Amniotic stem cell (primary cell): ENCODE measurements at regions not wholly inside any gene's neighbourhood (a gene's known extent, or its start where the extent isn't known, plus 50 kb on each side); places are given as distances from the start of the nearest gene placed in this dataset.
"Not testable (repeated sequence)": the region's sequence is repeated elsewhere in the genome, so short reads cannot be mapped to it uniquely, and the experiment has no call there.

Experiments used
- DNase-seq: peaks from one replicate; lab custom pipeline; 2025; lab: John Stamatoyannopoulos, UW

GRCh38 chr9:2395814-2396612, 225.6 kb upstream of the VLDLR start:
- no peak for DNase-seq

GRCh38 chr9:2396622-2397285, 224.8 kb upstream of the VLDLR start:
- no peak for DNase-seq

- DNase-seq = not testable (repeated sequence)
These were observed 223.7 kb upstream of the VLDLR start for GRCh38 chr9:2397875-2398274.

DNA sequence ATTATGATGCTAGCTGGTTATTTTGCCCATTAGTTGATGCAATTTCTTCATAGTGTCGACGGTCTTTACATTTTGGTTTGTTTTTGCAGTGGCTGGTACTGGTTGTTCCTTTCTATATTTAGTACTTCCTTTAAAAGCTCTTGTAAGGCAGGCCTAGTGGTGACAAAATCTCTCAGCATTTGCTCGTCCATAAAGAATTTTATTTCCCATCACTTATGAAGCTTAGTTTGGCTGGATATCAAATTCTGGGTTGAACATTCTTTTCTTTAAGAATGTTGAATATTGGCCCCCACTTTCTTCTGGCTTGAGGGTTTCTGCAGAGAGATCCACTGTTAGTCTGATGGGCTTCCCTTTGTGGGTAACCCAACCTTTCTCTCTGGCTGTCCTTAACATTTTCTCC, 219.8 kb upstream of the VLDLR start:
- not testable (repeated sequence) for DNase-seq

DNA sequence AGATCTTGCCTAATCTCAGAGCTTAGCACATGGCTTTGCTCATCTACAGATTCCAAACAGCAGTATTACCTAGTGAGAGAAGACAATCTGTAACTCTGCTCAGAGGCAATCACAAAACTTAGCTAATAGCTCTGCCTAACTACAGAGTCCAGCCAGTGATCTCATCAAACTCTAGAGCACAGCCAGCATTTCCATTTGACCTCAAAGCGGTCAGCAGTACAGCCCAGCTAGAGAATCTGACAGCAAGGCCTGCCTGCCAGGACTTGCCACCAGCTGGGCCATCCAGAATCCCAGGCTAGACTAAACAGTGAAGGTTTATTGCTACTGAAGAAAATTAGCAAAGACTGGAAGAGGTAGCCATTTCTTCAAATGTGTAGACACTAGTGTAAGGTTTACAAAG, 217.9 kb upstream of the VLDLR start:
- DNase-seq = no peak

DNA sequence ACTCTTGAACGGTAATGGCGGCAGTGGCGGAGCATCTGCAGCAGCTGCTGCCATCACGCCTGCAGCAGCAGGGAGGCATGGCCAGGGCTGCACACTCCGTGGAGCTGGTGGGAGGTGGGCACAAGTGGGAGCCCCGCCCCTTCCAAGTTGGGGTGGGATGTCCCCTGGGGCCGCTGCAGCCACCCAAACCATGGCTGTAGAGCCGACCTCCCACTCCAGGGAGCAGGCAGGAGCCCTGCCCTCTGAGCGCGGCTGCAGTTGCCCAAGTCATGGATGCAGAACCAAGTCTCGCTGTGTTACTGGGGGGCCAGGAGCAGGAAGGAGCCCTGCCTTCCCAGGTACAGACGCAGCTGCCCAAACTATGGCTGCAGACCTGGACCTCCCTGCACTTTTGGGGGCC, 215.3 kb upstream of the VLDLR start:
- DNase-seq = no peak

GRCh38 chr9:2407450-2407849, 214.1 kb upstream of the VLDLR start:
- no peak for DNase-seq

- DNase-seq = no peak
These were observed 209.9 kb upstream of the VLDLR start for GRCh38 chr9:2411459-2412215.

DNA sequence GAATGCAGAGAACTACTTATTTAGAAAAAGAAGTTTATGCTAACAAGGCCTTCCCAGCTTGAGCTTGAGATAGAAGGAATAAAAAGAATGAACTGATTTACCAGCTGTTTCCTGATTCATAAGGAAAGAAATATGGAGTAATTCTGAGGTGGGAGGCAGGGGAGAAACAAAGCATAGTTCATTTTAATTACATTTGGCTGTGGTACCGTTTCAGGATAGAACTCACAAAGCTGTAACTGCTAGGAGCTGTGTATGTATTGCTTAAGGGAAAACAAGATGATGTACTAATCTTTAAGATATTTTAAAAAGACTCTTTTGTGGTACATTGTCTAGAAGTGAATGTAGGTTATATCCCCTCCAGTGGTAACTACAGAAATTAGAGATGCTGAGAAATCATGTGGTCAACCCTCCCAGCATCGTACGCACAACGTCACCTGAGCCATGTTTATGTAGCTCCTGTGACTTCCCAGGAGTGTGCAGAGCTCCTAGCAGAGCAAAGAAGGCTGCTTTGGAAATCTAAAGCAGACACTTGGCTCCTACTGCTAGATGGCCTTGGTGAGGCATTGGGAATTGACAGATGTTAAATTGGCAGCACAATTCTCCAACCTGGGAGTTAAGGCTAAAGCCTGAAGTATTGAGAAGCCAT, 208.3 kb upstream of the VLDLR start:
- no peak for DNase-seq

DNA sequence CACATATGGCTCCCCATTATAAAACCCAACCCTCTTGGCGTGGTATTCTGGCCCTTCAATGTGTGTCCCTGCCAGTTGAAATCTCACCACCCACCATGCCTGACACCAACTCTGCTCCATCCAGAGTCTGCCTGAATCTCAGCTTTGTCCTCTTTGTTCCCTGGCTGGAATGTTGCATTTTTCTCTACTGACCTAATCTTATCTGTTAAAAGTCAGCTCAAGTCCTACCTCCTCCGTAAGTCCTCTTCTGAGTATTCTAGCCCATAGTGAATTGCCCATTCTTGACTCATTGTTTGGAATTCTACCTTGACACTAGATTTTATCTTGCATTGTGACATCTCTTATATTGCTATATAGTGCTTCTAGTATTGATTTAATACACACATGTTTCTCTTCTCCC, 207.1 kb upstream of the VLDLR start:
- no peak for DNase-seq

GRCh38 chr9:2415326-2415725, 206.3 kb upstream of the VLDLR start:
- no peak for DNase-seq

DNA sequence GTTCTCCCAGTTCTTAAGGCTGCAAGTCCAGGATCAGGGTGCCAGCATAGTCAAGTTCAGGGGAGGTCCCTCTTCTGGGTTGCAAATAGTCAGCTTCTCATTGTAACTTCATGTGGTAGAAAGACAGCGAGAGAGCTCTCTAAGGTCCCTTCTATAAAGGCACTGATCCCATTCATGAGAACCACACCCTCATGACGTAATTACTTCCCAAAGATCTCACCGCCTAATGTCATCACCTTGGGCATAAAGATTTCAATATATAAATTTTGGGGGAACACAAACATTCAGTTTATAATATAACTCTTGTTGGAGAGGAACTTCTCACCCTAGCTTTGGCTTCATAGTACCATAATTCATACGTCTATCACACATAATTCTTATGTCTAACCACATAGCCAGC, 203.9 kb upstream of the VLDLR start:
- DNase-seq = no peak

DNA sequence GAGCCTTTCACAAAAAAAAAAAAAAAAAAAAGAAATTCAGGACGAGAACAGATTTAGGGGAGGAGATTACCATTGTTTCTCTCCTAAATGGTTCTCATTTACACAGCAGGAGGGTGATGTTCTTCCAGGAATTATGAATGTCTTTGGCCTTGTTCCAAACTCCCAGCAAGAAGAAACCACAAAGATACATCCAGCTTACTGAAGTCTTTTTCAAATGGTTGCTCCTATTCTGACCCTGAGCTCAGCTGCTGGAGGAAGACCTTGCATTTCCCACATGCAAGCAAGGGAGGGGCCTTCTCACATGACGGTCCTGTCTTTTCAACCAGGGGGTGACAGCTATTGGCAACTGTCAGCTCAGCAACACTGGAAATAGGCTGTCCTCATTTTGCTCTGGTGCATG, 203.0 kb upstream of the VLDLR start:
- DNase-seq = no peak

GRCh38 chr9:2419347-2419746, 202.2 kb upstream of the VLDLR start:
- DNase-seq = no peak

GRCh38 chr9:2420543-2420942, 201.0 kb upstream of the VLDLR start:
- DNase-seq = no peak

GRCh38 chr9:2424619-2425033, 197.0 kb upstream of the VLDLR start:
- DNase-seq = no peak

GRCh38 chr9:2425676-2426075, 195.9 kb upstream of the VLDLR start:
- no peak for DNase-seq

GRCh38 chr9:2427120-2427891, 194.3 kb upstream of the VLDLR start:
- DNase-seq = no peak

DNA sequence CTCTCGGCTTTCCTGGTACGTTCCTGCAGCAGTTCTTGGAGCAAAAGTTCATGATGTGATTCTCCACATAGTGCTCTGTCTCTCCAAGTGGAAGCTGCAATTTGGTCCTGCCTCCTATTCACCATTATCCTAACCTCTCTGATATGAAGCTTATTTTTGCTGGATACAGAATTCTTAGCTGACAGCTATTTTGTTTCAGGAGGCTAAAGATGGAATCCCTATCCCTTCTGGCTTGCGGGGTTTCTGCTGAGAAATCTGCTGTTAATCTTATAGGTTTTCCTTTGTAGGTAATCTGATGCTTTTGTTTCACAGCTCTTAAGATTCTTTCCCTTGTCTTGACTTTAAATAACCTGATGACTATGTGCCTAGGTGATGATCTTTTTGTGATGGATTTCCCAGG, 181.6 kb upstream of the VLDLR start:
- no peak for DNase-seq

DNA sequence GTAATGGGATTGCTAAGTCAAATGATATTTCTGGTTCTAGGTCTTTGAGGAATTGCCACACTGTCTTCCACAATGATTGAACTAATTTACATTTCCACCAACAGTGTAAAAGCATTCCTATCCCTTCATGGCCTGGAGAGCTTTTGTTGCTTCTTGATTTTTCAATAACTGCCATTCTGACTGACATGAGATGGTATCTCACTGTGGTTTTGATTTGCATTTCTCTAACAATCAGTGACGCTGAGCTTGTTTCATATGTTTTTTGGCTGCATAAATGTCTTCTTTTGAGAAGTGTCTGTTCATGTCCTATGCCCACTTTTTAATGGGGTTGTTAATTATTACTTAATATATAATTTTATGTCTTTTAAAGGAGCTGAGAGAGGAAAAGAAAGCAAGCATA, 177.7 kb upstream of the VLDLR start:
- DNase-seq = not testable (repeated sequence)

- DNase-seq = no peak
These were observed 173.3 kb upstream of the VLDLR start for GRCh38 chr9:2448193-2448738.
